ENCODE measurements at regions not wholly inside any gene's neighbourhood (a gene's known extent, or its start where the extent isn't known, plus 50 kb on each side); places are given as distances from the start of the nearest gene placed in this dataset.

GRCh38 chr12:34291426-34291901 is 269.2 kb downstream of the ALG10 start:
- Histone ChIP-seq H3K27me3 (no peaks in the 10 kb centered on the region), H3K36me3 (no peaks in the 10 kb centered on the region), H3K9me3 (peaks cover 0 to 1% of the 10 kb centered on the region in 2 donors), H3K4me1 (ENCODE audit: insufficient read depth) (no peaks in the 10 kb centered on the region), H3K27ac (no peak overlapping the region), H3K4me3 (no peak overlapping the region)
- peak in 1 of 5 donors; percentile 6 for DNase-seq
- 77 to 89% (median 79%) methylated on average over 19 of the region's 19 CpGs for WGBS, 3 donors
- intact Hi-C loops (cut with DNase I) = no loop called here
- TF ChIP-seq EP300 (IDR thresholded peaks at IDR 0.05) (no peak), POLR2A (IDR thresholded peaks at IDR 0.05) (no peak)
- TF ChIP-seq, protein P1, sequence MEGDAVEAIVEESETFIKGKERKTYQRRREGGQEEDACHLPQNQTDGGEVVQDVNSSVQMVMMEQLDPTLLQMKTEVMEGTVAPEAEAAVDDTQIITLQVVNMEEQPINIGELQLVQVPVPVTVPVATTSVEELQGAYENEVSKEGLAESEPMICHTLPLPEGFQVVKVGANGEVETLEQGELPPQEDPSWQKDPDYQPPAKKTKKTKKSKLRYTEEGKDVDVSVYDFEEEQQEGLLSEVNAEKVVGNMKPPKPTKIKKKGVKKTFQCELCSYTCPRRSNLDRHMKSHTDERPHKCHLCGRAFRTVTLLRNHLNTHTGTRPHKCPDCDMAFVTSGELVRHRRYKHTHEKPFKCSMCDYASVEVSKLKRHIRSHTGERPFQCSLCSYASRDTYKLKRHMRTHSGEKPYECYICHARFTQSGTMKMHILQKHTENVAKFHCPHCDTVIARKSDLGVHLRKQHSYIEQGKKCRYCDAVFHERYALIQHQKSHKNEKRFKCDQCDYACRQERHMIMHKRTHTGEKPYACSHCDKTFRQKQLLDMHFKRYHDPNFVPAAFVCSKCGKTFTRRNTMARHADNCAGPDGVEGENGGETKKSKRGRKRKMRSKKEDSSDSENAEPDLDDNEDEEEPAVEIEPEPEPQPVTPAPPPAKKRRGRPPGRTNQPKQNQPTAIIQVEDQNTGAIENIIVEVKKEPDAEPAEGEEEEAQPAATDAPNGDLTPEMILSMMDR (IDR thresholded peaks at IDR 0.05) = no peak

GRCh38 chr12:34292736-34293625 is 270.7 kb downstream of the ALG10 start:
- no peak overlapping the region for H3K4me3 ChIP-seq
- H3K36me3 ChIP-seq = no peaks in the 10 kb centered on the region
- no peaks in the 10 kb centered on the region for H3K9me3 ChIP-seq
- TF ChIP-seq, protein P1 (IDR thresholded peaks at IDR 0.05) = no peak
- no peak for TF ChIP-seq EP300 (IDR thresholded peaks at IDR 0.05)
- TF ChIP-seq POLR2A (IDR thresholded peaks at IDR 0.05) = no peak
- 75 to 83% (median 79%) methylated on average over 34 of the region's 34 CpGs for WGBS, 3 donors
- intact Hi-C loops (cut with DNase I) = no loop called here
- H3K27me3 ChIP-seq = no peaks in the 10 kb centered on the region
- peak in 3 of 5 donors; percentile 5 to 15 (median 8) for DNase-seq
- H3K4me1 ChIP-seq (ENCODE audit: insufficient read depth) = no peaks in the 10 kb centered on the region
- no peak overlapping the region for H3K27ac ChIP-seq

GRCh38 chr12:34294137-34294536 is 271.8 kb downstream of the ALG10 start:
- intact Hi-C loops (cut with DNase I) = no loop called here
- DNase-seq = peak in 1 of 5 donors; percentile 7
- Histone ChIP-seq H3K27me3 (no peaks in the 10 kb centered on the region), H3K27ac (no peak overlapping the region), H3K4me3 (no peak overlapping the region), H3K36me3 (no peaks in the 10 kb centered on the region), H3K9me3 (no peaks in the 10 kb centered on the region), H3K4me1 (ENCODE audit: insufficient read depth) (no peaks in the 10 kb centered on the region)
- TF ChIP-seq, protein P1 (IDR thresholded peaks at IDR 0.05) = no peak
- TF ChIP-seq POLR2A (IDR thresholded peaks at IDR 0.05) (no peak), EP300 (IDR thresholded peaks at IDR 0.05) (no peak)
- 71 to 77% (median 76%) methylated on average over 13 of the region's 13 CpGs for WGBS, 3 donors

DNA sequence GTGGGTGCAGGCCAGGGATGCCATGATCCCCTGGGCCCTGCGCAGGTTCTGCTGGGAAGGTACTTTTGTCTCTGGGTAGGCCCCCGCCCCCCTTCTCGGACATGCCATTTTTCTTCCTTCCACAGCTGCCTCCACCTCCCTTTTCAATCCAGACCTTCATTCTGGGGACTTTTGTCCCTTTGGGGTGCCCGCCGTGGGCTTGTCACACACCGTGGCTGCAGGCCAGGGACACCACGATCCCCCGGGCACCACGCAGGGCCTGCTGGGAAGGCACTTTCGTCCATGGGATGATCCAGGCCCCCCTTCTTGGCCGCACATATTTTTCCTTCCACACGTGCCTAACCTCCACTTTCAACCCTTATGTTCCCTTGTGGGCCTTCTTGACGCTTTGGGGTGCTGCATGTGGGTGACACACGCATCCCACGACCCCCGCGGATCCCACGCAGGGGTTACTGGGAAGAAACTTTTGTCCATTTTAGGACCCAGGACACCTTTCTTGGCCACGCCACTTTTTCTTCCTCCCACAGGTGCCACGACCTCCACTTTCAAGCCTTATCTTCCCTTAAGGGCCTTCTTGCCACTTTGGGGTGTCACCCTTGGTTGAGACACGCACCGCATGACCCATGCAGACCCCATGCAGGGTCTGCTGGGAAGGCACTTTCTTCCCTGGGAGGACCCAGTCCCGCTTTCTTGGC is 272.5 kb downstream of the ALG10 start:
- Histone ChIP-seq H3K27me3 (no peaks in the 10 kb centered on the region), H3K4me3 (no peak overlapping the region), H3K9me3 (no peaks in the 10 kb centered on the region), H3K4me1 (ENCODE audit: insufficient read depth) (no peaks in the 10 kb centered on the region), H3K27ac (no peak overlapping the region), H3K36me3 (no peaks in the 10 kb centered on the region)
- TF ChIP-seq, protein P1 (IDR thresholded peaks at IDR 0.05) = no peak
- TF ChIP-seq EP300 (IDR thresholded peaks at IDR 0.05) (no peak), POLR2A (IDR thresholded peaks at IDR 0.05) (no peak)
- peak in 3 of 5 donors; percentile 6 to 9 (median 7) for DNase-seq
- WGBS, 3 donors = 75 to 83% (median 83%) methylated on average over 23 of the region's 23 CpGs
- intact Hi-C loops (cut with DNase I) = no loop called here
